Left renal cortex interstitium (tissue), 4 donors: ENCODE measurements at regions not wholly inside any gene's neighbourhood (a gene's known extent, or its start where the extent isn't known, plus 50 kb on each side); places are given as distances from the start of the nearest gene placed in this dataset.
"Not testable (repeated sequence)": the region's sequence is repeated elsewhere in the genome, so short reads cannot be mapped to it uniquely, and the experiment has no call there.

ENCODE experiments used
- DNase-seq, 4 donors: peaks; one replicate each; pipeline ENCODE4 v3.0.0-alpha.2; 2013; ENCODE audit warnings: low read depth in 4 of 4, low spot score in 2 of 4, missing footprints in 1 of 4

- DNase-seq = no peak
Observed at GRCh38 chr15:50857763-50858162, 50.7 kb upstream of the AP4E1 start.

GRCh38 chr15:50854601-50855490 lies 53.6 kb upstream of the AP4E1 start:
- DNase-seq = no peak

- no peak for DNase-seq
Observed at GRCh38 chr15:50850003-50850402, 58.5 kb upstream of the AP4E1 start.

- no peak for DNase-seq
Observed at GRCh38 chr15:50848349-50848748, 60.1 kb upstream of the AP4E1 start.

- DNase-seq = not testable (repeated sequence)
Observed at GRCh38 chr15:50845181-50845580, 63.3 kb upstream of the AP4E1 start.

GRCh38 chr15:50840520-50840919 lies 68.0 kb upstream of the AP4E1 start:
- no peak for DNase-seq

GRCh38 chr15:50837256-50837770 lies 71.2 kb upstream of the AP4E1 start:
- no peak for DNase-seq

GRCh38 chr15:50830477-50831354 lies 65.2 kb upstream of the SPPL2A start:
- DNase-seq = no peak

- peak in 2 of 4 donors; percentile 2 to 3 for DNase-seq
Observed at GRCh38 chr15:50828610-50829206, 63.2 kb upstream of the SPPL2A start.

GRCh38 chr15:50825946-50826345 lies 60.4 kb upstream of the SPPL2A start:
- no peak for DNase-seq

- DNase-seq = no peak
Observed at GRCh38 chr15:50824514-50824913, 59.0 kb upstream of the SPPL2A start.

- DNase-seq = no peak
Observed at GRCh38 chr15:50823281-50823680, 57.8 kb upstream of the SPPL2A start.

- no peak for DNase-seq
Observed at GRCh38 chr15:50821476-50821875, 56.0 kb upstream of the SPPL2A start.

GRCh38 chr15:50820808-50821382 lies 55.4 kb upstream of the SPPL2A start:
- no peak for DNase-seq

- no peak for DNase-seq
Observed at GRCh38 chr15:50819344-50819743, 53.8 kb upstream of the SPPL2A start.

GRCh38 chr15:50815958-50816590 lies 50.6 kb upstream of the SPPL2A start:
- no peak for DNase-seq
